NCI-H2196 (cell line): ENCODE measurements at regions not wholly inside any gene's neighbourhood (a gene's known extent, or its start where the extent isn't known, plus 50 kb on each side); places are given as distances from the start of the nearest gene placed in this dataset.
"Not testable (repeated sequence)": the region's sequence is repeated elsewhere in the genome, so short reads cannot be mapped to it uniquely, and the experiment has no call there.

ENCODE experiments used
- DNase-seq: peaks from one replicate; lab custom pipeline; 2025; ENCODE audit not compliant: unreplicated experiment; lab: John Stamatoyannopoulos, UW

- no peak for DNase-seq
Measured at GRCh38 chr2:234166531-234166930, 116.0 kb downstream of the SPP2 start.

GRCh38 chr2:234165421-234165820 is 114.9 kb downstream of the SPP2 start:
- DNase-seq, result no peak

GRCh38 chr2:234164493-234165413 is 114.3 kb downstream of the SPP2 start:
- DNase-seq, result no peak

GRCh38 chr2:234163510-234164045 is 113.1 kb downstream of the SPP2 start:
- no peak for DNase-seq

GRCh38 chr2:234162861-234163260 is 112.4 kb downstream of the SPP2 start:
- no peak for DNase-seq

GRCh38 chr2:234161932-234162331 is 111.4 kb downstream of the SPP2 start:
- no peak for DNase-seq

GRCh38 chr2:234158812-234159211 is 108.3 kb downstream of the SPP2 start:
- no peak for DNase-seq

- no peak for DNase-seq
Measured at GRCh38 chr2:234157817-234158588, 107.5 kb downstream of the SPP2 start.

GRCh38 chr2:234156326-234156725 is 105.8 kb downstream of the SPP2 start:
- DNase-seq, result no peak

GRCh38 chr2:234152835-234153234 is 102.3 kb downstream of the SPP2 start:
- not testable (repeated sequence) for DNase-seq

GRCh38 chr2:234147335-234147861 is 96.9 kb downstream of the SPP2 start:
- peak; percentile 50 for DNase-seq

GRCh38 chr2:234146087-234146826 is 95.8 kb downstream of the SPP2 start:
- DNase-seq, result no peak

GRCh38 chr2:234145511-234145910 is 95.0 kb downstream of the SPP2 start:
- DNase-seq, result no peak

GRCh38 chr2:234145057-234145456 is 94.6 kb downstream of the SPP2 start:
- DNase-seq, result no peak

- DNase-seq, result no peak
Measured at GRCh38 chr2:234143896-234144295, 93.4 kb downstream of the SPP2 start.

- DNase-seq, result no peak
Measured at GRCh38 chr2:234142530-234142929, 92.0 kb downstream of the SPP2 start.

GRCh38 chr2:234139755-234140154 is 89.3 kb downstream of the SPP2 start:
- DNase-seq, result no peak

- no peak for DNase-seq
Measured at GRCh38 chr2:234138836-234139235, 88.3 kb downstream of the SPP2 start.

GRCh38 chr2:234137400-234138014 is 87.0 kb downstream of the SPP2 start:
- DNase-seq, result peak; percentile 19

GRCh38 chr2:234136461-234136860 is 86.0 kb downstream of the SPP2 start:
- no peak for DNase-seq
